ENCODE measurements at regions not wholly inside any gene's neighbourhood (a gene's known extent, or its start where the extent isn't known, plus 50 kb on each side); places are given as distances from the start of the nearest gene placed in this dataset.
"Not testable (repeated sequence)": the region's sequence is repeated elsewhere in the genome, so short reads cannot be mapped to it uniquely, and the experiment has no call there.

GRCh38 chr6:56729719-56730118 is 87.0 kb upstream of the DST start:
- Histone ChIP-seq H3K4me1 (ENCODE audit: control insufficient read depth, insufficient read depth, low read length) (peaks cover 3% of the 10 kb centered on the region), H3K4me3 (ENCODE audit: low read length) (no peak overlapping the region), H3K9me3 (ENCODE audit: control insufficient read depth, low read length) (no peaks in the 10 kb centered on the region), H3K27ac (ENCODE audit: low read length) (no peak overlapping the region), H3K27me3 (ENCODE audit: control insufficient read depth, insufficient read depth) (no peaks in the 10 kb centered on the region)
- WGBS = 73% methylated on average over 3 of the region's 3 CpGs
- DNase-seq (no peak), ATAC-seq (no peak)
- intact Hi-C loops (cut with DNase I) = no loop called here

DNA sequence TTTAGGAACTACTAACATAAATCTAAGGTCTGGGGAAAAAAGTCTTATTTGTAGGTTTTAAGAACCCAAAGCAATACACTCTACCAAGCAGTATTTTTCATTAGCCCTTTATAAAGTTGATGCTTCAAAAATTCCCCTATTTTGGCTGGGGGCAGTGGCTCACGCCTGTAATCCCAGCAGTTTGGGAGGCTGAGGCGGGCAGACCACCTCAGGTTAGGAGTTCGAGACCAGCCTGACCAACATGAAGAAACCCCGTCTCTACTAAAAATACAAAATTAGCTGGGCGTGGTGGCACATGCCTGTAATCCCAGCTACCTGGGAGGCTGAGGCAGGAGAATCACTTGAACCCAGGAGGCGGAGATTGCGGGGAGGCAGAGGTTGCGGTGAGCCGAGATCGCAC is 86.5 kb upstream of the DST start:
- H3K4me1 ChIP-seq (ENCODE audit: control insufficient read depth, insufficient read depth, low read length); intact Hi-C loops (cut with DNase I); DNase-seq; H3K27ac ChIP-seq (ENCODE audit: low read length); H3K27me3 ChIP-seq (ENCODE audit: control insufficient read depth, insufficient read depth); H3K9me3 ChIP-seq (ENCODE audit: control insufficient read depth, low read length); H3K4me3 ChIP-seq (ENCODE audit: low read length); ATAC-seq: not testable (repeated sequence)
- 96% methylated on average over 10 of the region's 10 CpGs for WGBS

DNA sequence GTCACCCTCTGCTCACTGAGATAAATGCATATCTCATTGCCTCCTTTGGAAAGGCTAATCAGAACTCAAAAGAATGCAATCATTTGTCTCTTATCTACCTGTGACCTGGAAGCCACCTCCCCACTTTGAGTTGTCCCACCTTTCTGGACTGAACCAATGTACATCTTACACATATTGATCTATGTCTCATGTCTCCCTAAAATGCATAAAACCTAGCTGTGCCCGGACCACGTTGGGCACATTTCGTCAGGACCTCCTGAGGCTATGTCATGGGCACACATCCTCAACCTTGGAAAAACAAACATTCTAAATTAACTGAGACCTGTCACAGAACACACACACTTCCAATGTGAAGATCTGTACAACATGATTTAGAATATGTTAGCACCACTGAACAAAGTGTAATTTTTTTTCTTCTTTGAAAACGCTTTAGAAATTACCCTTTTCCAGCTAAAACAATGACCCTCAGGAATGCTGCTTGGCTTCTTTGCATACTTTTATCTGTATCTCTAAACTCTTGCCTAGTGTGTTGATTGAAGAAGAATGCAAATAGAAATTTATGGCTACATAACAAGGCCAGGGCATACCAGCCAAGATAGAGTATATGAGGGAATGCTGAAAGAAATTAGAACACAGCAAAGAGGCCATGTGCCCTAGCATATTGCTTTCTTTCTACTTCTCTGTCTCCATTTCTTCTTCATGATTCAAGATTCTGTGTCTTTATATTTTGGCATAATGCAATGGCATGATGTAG is 84.6 kb upstream of the DST start:
- Histone ChIP-seq H3K27ac (ENCODE audit: low read length) (no peak overlapping the region), H3K27me3 (ENCODE audit: control insufficient read depth, insufficient read depth) (no peaks in the 10 kb centered on the region), H3K9me3 (ENCODE audit: control insufficient read depth, low read length) (no peaks in the 10 kb centered on the region), H3K4me1 (ENCODE audit: control insufficient read depth, insufficient read depth, low read length) (peaks cover 3% of the 10 kb centered on the region), H3K4me3 (ENCODE audit: low read length) (no peak overlapping the region)
- no peak for ATAC-seq
- intact Hi-C loops (cut with DNase I) = no loop called here
- WGBS = 71% methylated on average over 4 of the region's 4 CpGs
- no peak for DNase-seq

- H3K4me1 ChIP-seq (ENCODE audit: control insufficient read depth, insufficient read depth, low read length) = peaks cover 1% of the 10 kb centered on the region
- ATAC-seq = peak; percentile 11 to 24
- intact Hi-C loops (cut with DNase I) = no loop called here
- no peaks in the 10 kb centered on the region for H3K27me3 ChIP-seq (ENCODE audit: control insufficient read depth, insufficient read depth)
- 81% methylated on average over 2 of the region's 2 CpGs for WGBS
- H3K9me3 ChIP-seq (ENCODE audit: control insufficient read depth, low read length) = no peaks in the 10 kb centered on the region
- no peak overlapping the region for H3K4me3 ChIP-seq (ENCODE audit: low read length)
- H3K27ac ChIP-seq (ENCODE audit: low read length) = no peak overlapping the region
- DNase-seq = no peak
These were observed 82.6 kb upstream of the DST start for GRCh38 chr6:56725254-56725653.

- H3K4me1 ChIP-seq (ENCODE audit: control insufficient read depth, insufficient read depth, low read length) = peaks cover 3% of the 10 kb centered on the region
- H3K27ac ChIP-seq (ENCODE audit: low read length) = no peak overlapping the region
- intact Hi-C loops (cut with DNase I) = no loop called here
- no peaks in the 10 kb centered on the region for H3K9me3 ChIP-seq (ENCODE audit: control insufficient read depth, low read length)
- ATAC-seq = peak; percentile 83 to 88
- 37% methylated on average over 2 of the region's 2 CpGs for WGBS
- no peak for DNase-seq
- H3K27me3 ChIP-seq (ENCODE audit: control insufficient read depth, insufficient read depth) = no peaks in the 10 kb centered on the region
- H3K4me3 ChIP-seq (ENCODE audit: low read length) = no peak overlapping the region
These were observed 81.8 kb upstream of the DST start for GRCh38 chr6:56724455-56724854.

DNA sequence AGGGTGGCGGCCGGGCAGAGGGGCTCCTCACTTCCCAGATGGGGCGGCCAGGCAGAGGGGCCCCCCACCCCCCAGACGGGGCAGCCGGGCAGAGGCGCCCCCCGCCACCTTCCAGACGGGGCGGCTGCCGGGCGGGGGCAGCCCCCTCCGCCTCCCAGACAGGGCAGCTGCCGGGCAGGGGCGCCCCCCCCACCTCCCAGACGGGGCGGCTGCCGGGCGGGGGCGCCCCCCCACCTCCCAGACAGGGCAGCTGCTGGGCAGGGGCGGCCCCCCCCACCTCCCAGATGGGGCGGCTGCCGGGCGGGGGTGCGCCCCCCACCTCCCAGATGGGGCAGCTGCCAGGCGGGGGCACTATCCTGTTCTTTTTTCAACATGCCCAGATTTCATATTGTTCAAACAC is 78.2 kb upstream of the DST start:
- peak in 1 of 3 donors; percentile 56 for DNase-seq
- no peak overlapping the region for H3K4me3 ChIP-seq (ENCODE audit: low read length)
- intact Hi-C loops (cut with DNase I) = no loop called here
- no peak for ATAC-seq
- H3K9me3 ChIP-seq (ENCODE audit: control insufficient read depth, low read length) = no peaks in the 10 kb centered on the region
- no peaks in the 10 kb centered on the region for H3K27me3 ChIP-seq (ENCODE audit: control insufficient read depth, insufficient read depth)
- peak overlapping the region; percentile 45 for H3K27ac ChIP-seq (ENCODE audit: low read length)
- peaks cover 2% of the 10 kb centered on the region for H3K4me1 ChIP-seq (ENCODE audit: control insufficient read depth, insufficient read depth, low read length)
- 96% methylated on average over 25 of the region's 25 CpGs for WGBS

GRCh38 chr6:56720202-56720601 is 77.5 kb upstream of the DST start:
- H3K4me1 ChIP-seq (ENCODE audit: control insufficient read depth, insufficient read depth, low read length); H3K27ac ChIP-seq (ENCODE audit: low read length); ATAC-seq; DNase-seq; H3K27me3 ChIP-seq (ENCODE audit: control insufficient read depth, insufficient read depth); H3K9me3 ChIP-seq (ENCODE audit: control insufficient read depth, low read length); H3K4me3 ChIP-seq (ENCODE audit: low read length); intact Hi-C loops (cut with DNase I): not testable (repeated sequence)
- 77% methylated on average over 4 of the region's 4 CpGs for WGBS

DNA sequence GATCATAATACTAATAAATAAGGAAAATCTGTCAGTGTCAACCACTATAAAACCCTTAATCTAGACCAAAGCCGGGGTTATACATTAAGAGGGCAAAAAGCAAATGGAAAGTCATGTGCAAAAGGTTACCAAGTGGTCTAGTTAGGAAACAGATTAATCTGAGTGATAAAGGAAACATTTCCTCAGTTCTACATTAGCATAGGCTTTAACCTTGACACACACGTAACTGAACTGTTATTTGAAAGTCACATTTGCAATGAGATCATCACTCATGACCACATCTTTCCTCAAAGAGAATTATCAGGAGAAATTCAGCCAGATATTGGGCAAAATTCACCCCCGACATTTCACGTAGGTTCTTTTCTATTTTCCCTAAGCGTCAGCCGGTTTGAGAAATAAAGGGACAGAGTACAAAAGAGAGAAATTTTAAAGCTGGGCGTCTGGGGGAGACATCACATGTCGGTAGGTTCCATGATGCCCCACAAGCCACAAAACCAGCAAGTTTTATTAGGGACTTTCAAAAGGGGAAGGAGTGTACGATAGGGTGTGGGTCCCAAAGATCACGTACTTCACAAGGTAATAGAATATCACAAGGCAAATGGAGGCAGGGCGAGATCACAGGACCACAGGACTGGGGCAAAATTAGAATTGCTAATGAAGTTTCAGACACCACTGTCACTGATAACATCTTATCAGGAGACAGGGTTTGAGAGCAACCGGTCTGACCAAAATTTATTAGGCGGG is 76.8 kb upstream of the DST start:
- intact Hi-C loops (cut with DNase I) = loop anchor here in 2 of 4 donors (5.0 to 10.0 kb wide), 2 partner anchors 38 to 45 kb away; no protein-coding TSS in a partner anchor
- ATAC-seq = not testable (repeated sequence)

DNA sequence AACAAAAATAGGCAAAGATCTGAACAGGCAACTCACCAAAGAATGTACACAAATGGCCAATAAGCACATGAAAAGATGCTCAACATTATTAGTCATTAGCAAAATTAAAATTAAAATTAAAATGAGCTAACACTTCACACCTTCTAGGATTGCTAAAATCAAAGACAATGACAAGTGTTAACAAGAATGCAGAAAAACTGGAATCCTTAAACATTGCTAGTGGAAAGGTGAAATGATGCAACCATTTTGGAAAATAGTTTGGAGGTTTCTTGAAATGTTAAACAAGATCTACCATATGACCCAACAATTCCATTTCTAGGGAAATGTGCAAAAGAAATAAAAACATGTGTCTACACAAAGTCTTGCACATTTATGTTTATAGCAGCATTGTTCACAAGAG is 75.5 kb upstream of the DST start:
- intact Hi-C loops (cut with DNase I) = loop anchor here in 2 of 4 donors (5.0 to 10.0 kb wide), 2 partner anchors 39 to 47 kb away; no protein-coding TSS in a partner anchor
- Histone ChIP-seq H3K27ac (ENCODE audit: low read length) (no peak overlapping the region), H3K4me3 (ENCODE audit: low read length) (no peak overlapping the region), H3K27me3 (ENCODE audit: control insufficient read depth, insufficient read depth) (no peaks in the 10 kb centered on the region), H3K4me1 (ENCODE audit: control insufficient read depth, insufficient read depth, low read length) (peaks cover 3% of the 10 kb centered on the region), H3K9me3 (ENCODE audit: control insufficient read depth, low read length) (no peaks in the 10 kb centered on the region)
- no peak for ATAC-seq
- no peak for DNase-seq

More for the DNA sequence above, 76.8 kb upstream of the DST start:
- H3K27me3 ChIP-seq (ENCODE audit: control insufficient read depth, insufficient read depth); DNase-seq; H3K4me3 ChIP-seq (ENCODE audit: low read length); H3K4me1 ChIP-seq (ENCODE audit: control insufficient read depth, insufficient read depth, low read length); H3K9me3 ChIP-seq (ENCODE audit: control insufficient read depth, low read length): not testable (repeated sequence)
- WGBS = 78% methylated on average over 13 of the region's 13 CpGs
- H3K27ac ChIP-seq (ENCODE audit: low read length) = peak overlapping the region; percentile 45

GRCh38 chr6:56716229-56716628 is 73.5 kb upstream of the DST start:
- no peak overlapping the region for H3K27ac ChIP-seq (ENCODE audit: low read length)
- no peak for ATAC-seq
- DNase-seq = no peak

DNA sequence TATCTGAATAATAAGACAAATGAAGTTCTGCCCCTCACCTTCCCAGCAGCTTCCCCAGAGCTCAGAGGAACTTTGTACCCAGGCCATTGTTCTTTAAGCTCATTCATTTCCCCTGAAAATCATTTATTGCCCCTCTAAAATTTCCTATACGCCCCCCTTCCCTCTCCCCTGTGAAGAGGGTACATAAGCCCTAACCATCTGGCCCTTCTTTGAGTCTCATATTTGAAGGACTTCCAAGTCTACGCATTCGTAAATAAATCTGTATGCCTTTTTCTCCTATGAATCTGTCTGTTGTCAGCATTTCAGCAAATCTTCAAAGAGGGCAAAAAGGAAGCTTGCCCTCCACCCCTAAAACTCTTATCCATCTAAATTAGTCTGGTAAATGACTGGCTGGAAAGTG is 73.1 kb upstream of the DST start:
- no peaks in the 10 kb centered on the region for H3K9me3 ChIP-seq (ENCODE audit: control insufficient read depth, low read length)
- no peak overlapping the region for H3K27ac ChIP-seq (ENCODE audit: low read length)
- no peak overlapping the region for H3K4me3 ChIP-seq (ENCODE audit: low read length)
- peaks cover 3% of the 10 kb centered on the region for H3K4me1 ChIP-seq (ENCODE audit: control insufficient read depth, insufficient read depth, low read length)
- no peaks in the 10 kb centered on the region for H3K27me3 ChIP-seq (ENCODE audit: control insufficient read depth, insufficient read depth)
- ATAC-seq (no peak), DNase-seq (no peak)
- intact Hi-C loops (cut with DNase I) = loop anchor here in 2 of 4 donors (5.0 to 10.0 kb wide), 2 partner anchors 42 to 49 kb away; no protein-coding TSS in a partner anchor
- 81% methylated on average over 3 of the region's 3 CpGs for WGBS

More at GRCh38 chr6:56716229-56716628, 73.5 kb upstream of the DST start:
- Histone ChIP-seq H3K4me1 (ENCODE audit: control insufficient read depth, insufficient read depth, low read length) (peaks cover 3% of the 10 kb centered on the region), H3K9me3 (ENCODE audit: control insufficient read depth, low read length) (no peaks in the 10 kb centered on the region), H3K27me3 (ENCODE audit: control insufficient read depth, insufficient read depth) (no peaks in the 10 kb centered on the region), H3K4me3 (ENCODE audit: low read length) (no peak overlapping the region)
- WGBS = 90% methylated on average over 3 of the region's 3 CpGs
- intact Hi-C loops (cut with DNase I) = loop anchor here in 2 of 4 donors (5.0 to 10.0 kb wide), 2 partner anchors 41 to 49 kb away; no protein-coding TSS in a partner anchor

Measured in right cardiac atrium (tissue), 5 donors.